OCI-LY1 (cell line): ENCODE measurements at regions not wholly inside any gene's neighbourhood (a gene's known extent, or its start where the extent isn't known, plus 50 kb on each side); places are given as distances from the start of the nearest gene placed in this dataset.

Experiments
- EZH2 ChIP-seq: fragments of 200-600 bp; sonication (generic), shearing (Covaris generic); IDR thresholded peaks from 2 replicates; pipeline ENCODE4 v1.8.0; 2017; ENCODE audit warnings: borderline replicate concordance, mixed run types, mild to moderate bottlenecking, antibody characterized with exemption, low read length, moderate library complexity, mixed read lengths
- TF ChIP-seq, protein P1 (sequence below): fragments of 200-600 bp; sonication (generic), shearing (Covaris generic); IDR thresholded peaks from 2 replicates; pipeline ENCODE4 v1.5.1; 2017; ENCODE audit warnings: mild to moderate bottlenecking, antibody characterized with exemption, low read length, moderate library complexity, mixed read lengths

DNA sequence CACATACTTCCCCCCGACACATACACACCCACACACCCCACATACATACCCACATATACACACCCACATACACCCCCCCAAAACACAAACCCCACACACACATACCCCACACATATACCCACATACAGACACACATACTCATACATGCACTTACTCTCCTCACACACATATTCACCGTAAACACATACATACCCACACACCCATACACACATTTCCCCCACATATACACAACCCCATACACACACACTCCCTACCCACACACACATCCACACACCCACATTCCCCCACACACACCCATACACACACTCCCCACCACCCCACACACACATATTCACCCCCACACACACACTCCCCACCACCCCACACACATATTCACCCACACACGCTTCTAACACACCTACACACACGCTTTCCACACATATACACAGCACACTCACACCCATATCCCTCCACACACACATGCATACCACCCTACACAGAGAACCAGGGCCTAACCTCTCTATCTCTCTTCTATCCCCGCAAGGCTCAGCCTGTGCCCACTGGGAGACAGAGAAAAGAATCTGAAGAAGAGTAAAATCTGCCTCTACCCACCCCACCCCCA, 182.4 kb upstream of the ETAA1 start:
- TF ChIP-seq, protein P1, sequence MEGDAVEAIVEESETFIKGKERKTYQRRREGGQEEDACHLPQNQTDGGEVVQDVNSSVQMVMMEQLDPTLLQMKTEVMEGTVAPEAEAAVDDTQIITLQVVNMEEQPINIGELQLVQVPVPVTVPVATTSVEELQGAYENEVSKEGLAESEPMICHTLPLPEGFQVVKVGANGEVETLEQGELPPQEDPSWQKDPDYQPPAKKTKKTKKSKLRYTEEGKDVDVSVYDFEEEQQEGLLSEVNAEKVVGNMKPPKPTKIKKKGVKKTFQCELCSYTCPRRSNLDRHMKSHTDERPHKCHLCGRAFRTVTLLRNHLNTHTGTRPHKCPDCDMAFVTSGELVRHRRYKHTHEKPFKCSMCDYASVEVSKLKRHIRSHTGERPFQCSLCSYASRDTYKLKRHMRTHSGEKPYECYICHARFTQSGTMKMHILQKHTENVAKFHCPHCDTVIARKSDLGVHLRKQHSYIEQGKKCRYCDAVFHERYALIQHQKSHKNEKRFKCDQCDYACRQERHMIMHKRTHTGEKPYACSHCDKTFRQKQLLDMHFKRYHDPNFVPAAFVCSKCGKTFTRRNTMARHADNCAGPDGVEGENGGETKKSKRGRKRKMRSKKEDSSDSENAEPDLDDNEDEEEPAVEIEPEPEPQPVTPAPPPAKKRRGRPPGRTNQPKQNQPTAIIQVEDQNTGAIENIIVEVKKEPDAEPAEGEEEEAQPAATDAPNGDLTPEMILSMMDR, result no peak
- TF ChIP-seq EZH2, result no peak
